Retina (tissue), 1 donor: ENCODE measurements at regions not wholly inside any gene's neighbourhood (a gene's known extent, or its start where the extent isn't known, plus 50 kb on each side); places are given as distances from the start of the nearest gene placed in this dataset.
"Not testable (repeated sequence)": the region's sequence is repeated elsewhere in the genome, so short reads cannot be mapped to it uniquely, and the experiment has no call there.

ENCODE experiments used
- DNase-seq: peaks from one replicate; pipeline ENCODE4 v3.0.0-alpha.2; 2016

GRCh38 chr15:89031637-89032285 is 56.5 kb upstream of the ABHD2 start:
- DNase-seq: not testable (repeated sequence)

- no peak for DNase-seq
Observed at GRCh38 chr15:89034305-89034704, 54.0 kb upstream of the ABHD2 start.

- DNase-seq: no peak
Observed at GRCh38 chr15:89035150-89035549, 53.1 kb upstream of the ABHD2 start.

GRCh38 chr15:89035658-89036057 is 52.6 kb upstream of the ABHD2 start:
- no peak for DNase-seq

GRCh38 chr15:89038146-89038545 is 50.1 kb upstream of the ABHD2 start:
- DNase-seq: no peak
